AG04450 (cell line): ENCODE measurements at regions not wholly inside any gene's neighbourhood (a gene's known extent, or its start where the extent isn't known, plus 50 kb on each side); places are given as distances from the start of the nearest gene placed in this dataset.
A peak's percentile ranks its signal among the peaks of the same experiment; 100 is the strongest.
"Not testable (repeated sequence)": the region's sequence is repeated elsewhere in the genome, so short reads cannot be mapped to it uniquely, and the experiment has no call there.

Source experiments
- CTCF ChIA-PET: fragments of 300-600, 350-600 bp; formaldehyde crosslinking; extraction: SDS; loops from one replicate; lab custom pipeline; 2022; ENCODE audit warnings: antibody characterized with exemption, inconsistent platforms; lab: Charles Lee
- POLR2A ChIA-PET: fragments of 350-600 bp; formaldehyde crosslinking; extraction: SDS; loops from one replicate; lab custom pipeline; 2021; ENCODE audit warnings: antibody characterized with exemption, inconsistent platforms; lab: Yijun Ruan, JAX
- DNase-seq: peaks from one replicate; pipeline ENCODE4 v3.0.0-alpha.2; 2011; ENCODE audit warnings: low read depth, low spot score
- H3K27ac ChIP-seq: one replicate; pipeline ENCODE4 v1.5.1; 2012; ENCODE audit warnings: low read depth, low read length, control low read depth
- H3K27me3 ChIP-seq: one replicate; pipeline ENCODE4 v1.6.0; 2012; ENCODE audit warnings: low read length; ENCODE audit not compliant: control insufficient read depth, insufficient read depth
- H3K4me3 ChIP-seq: 2 replicates; pipeline ENCODE4 v1.5.1; 2011; ENCODE audit warnings: mild to moderate bottlenecking, low read depth, low read length, control low read depth
- H3K9me3 ChIP-seq: 2 replicates; pipeline ENCODE4 v1.5.1; 2012; ENCODE audit warnings: low read length; ENCODE audit not compliant: control insufficient read depth, insufficient read depth
- CTCF ChIP-seq: IDR thresholded peaks from 2 replicates; pipeline ENCODE4 v1.5.1; 2011; ENCODE audit warnings: low read depth, low read length, control low read depth, inconsistent platforms

- ChIA-PET POLR2A (no interaction called here), CTCF (interaction anchor here (0.6 to 3.1 kb wide), 8 partner anchors 11 to 613 kb away, joined by 3 to 49 read pairs (median 9); no protein-coding TSS in a partner anchor)
- no peak for DNase-seq
- Histone ChIP-seq H3K4me3 (no peak overlapping the region), H3K27ac (peak overlapping the region; percentile 21), H3K9me3 (peaks cover 4% of the 10 kb centered on the region; the same call in 1 of the 2 replicates), H3K27me3 (no peaks in the 10 kb centered on the region)
- TF ChIP-seq CTCF = no peak
Observed at GRCh38 chr16:27641260-27641659, 91.3 kb downstream of the KATNIP start.

GRCh38 chr16:27641734-27642415 lies 91.9 kb downstream of the KATNIP start:
- H3K27me3 ChIP-seq, H3K4me3 ChIP-seq, POLR2A ChIA-PET, H3K9me3 ChIP-seq, DNase-seq, H3K27ac ChIP-seq: not testable (repeated sequence)
- CTCF ChIA-PET = interaction anchor here (0.7 to 1.9 kb wide), 4 partner anchors 16 to 614 kb away, joined by 3 to 10 read pairs (median 3); no protein-coding TSS in a partner anchor

GRCh38 chr16:27642756-27643155 lies 92.8 kb downstream of the KATNIP start:
- TF ChIP-seq CTCF = no peak
- peaks cover 4% of the 10 kb centered on the region; the same call in 1 of the 2 replicates for H3K9me3 ChIP-seq
- ChIA-PET POLR2A (no interaction called here), CTCF (interaction anchor here (1.3 to 1.9 kb wide), 4 partner anchors 17 to 428 kb away, joined by 3 to 10 read pairs (median 4); no protein-coding TSS in a partner anchor)
- no peak overlapping the region for H3K27ac ChIP-seq
- H3K4me3 ChIP-seq = no peak overlapping the region
- DNase-seq = no peak
- H3K27me3 ChIP-seq = no peaks in the 10 kb centered on the region

- Histone ChIP-seq H3K9me3 (peaks cover 4% of the 10 kb centered on the region; the same call in 1 of the 2 replicates), H3K27me3 (no peaks in the 10 kb centered on the region), H3K4me3 (no peak overlapping the region), H3K27ac (no peak overlapping the region)
- POLR2A ChIA-PET = no interaction called here
- no peak for TF ChIP-seq CTCF
- DNase-seq = no peak
- CTCF ChIA-PET = no interaction called here
Observed at GRCh38 chr16:27644165-27644564, 94.2 kb downstream of the KATNIP start.

- Histone ChIP-seq H3K27me3 (no peaks in the 10 kb centered on the region), H3K4me3 (no peak overlapping the region), H3K9me3 (peaks cover 4% of the 10 kb centered on the region; the same call in 1 of the 2 replicates), H3K27ac (no peak overlapping the region)
- no peak for DNase-seq
- ChIA-PET CTCF (interaction anchor here (0.6 to 1.1 kb wide), 2 partner anchors 37 to 425 kb away, joined by 3 to 4 read pairs; no protein-coding TSS in a partner anchor), POLR2A (interaction anchor here (0.6 kb wide), 2 partner anchors 10 to 247 kb away, joined by 3 to 5 read pairs; no protein-coding TSS in a partner anchor)
- no peak for TF ChIP-seq CTCF
Observed at GRCh38 chr16:27645396-27645795, 95.5 kb downstream of the KATNIP start.
